ENCODE measurements at regions not wholly inside any gene's neighbourhood (a gene's known extent, or its start where the extent isn't known, plus 50 kb on each side); places are given as distances from the start of the nearest gene placed in this dataset.

DNA sequence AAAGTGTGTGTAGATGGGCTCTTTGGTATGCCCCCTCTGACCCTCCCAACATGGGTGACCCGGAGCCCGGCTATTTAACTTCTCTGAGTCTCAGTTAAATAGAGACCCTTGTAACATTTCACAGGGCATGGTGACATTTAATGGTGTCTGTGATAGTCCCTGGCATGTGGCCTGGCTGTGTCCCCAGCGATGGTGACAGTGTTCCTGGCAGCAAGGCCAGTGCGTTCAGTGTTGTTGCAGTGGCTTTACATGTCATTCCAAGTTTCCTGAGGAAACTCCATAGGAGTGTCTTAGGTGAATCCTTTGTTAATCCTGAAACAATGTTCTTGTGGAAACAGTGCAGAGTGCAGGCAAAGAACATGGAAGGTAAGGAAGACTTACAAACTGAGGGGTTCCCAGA, 137.0 kb downstream of the RAMP3 start:
- Histone ChIP-seq H3K9me2 (ENCODE audit: insufficient read depth, low read length) (no peaks in the 10 kb centered on the region), H3F3A (ENCODE audit: insufficient read depth, low read length, poor library complexity, severe bottlenecking) (no peaks in the 10 kb centered on the region), H3K4me2 (ENCODE audit: low read length) (no peak overlapping the region), H3K9me3 (ENCODE audit: low read length) (no peaks in the 10 kb centered on the region), H2AFZ (ENCODE audit: low read depth, low read length) (no peak overlapping the region), H3K4me3 (ENCODE audit: low read length) (no peak overlapping the region), H3K79me2 (replicated peaks; ENCODE audit: insufficient read depth, low read length) (no peaks in the 10 kb centered on the region), H3K27ac (ENCODE audit: low read length) (no peak overlapping the region), H3K9ac (ENCODE audit: low read length) (no peak overlapping the region), H4K20me1 (ENCODE audit: insufficient read depth) (no peaks in the 10 kb centered on the region), H3K36me3 (ENCODE audit: insufficient read depth, low read length) (no peaks in the 10 kb centered on the region), H3K27me3 (ENCODE audit: insufficient read depth, low read depth, low read length) (no peaks in the 10 kb centered on the region)
- TF ChIP-seq, protein P1, sequence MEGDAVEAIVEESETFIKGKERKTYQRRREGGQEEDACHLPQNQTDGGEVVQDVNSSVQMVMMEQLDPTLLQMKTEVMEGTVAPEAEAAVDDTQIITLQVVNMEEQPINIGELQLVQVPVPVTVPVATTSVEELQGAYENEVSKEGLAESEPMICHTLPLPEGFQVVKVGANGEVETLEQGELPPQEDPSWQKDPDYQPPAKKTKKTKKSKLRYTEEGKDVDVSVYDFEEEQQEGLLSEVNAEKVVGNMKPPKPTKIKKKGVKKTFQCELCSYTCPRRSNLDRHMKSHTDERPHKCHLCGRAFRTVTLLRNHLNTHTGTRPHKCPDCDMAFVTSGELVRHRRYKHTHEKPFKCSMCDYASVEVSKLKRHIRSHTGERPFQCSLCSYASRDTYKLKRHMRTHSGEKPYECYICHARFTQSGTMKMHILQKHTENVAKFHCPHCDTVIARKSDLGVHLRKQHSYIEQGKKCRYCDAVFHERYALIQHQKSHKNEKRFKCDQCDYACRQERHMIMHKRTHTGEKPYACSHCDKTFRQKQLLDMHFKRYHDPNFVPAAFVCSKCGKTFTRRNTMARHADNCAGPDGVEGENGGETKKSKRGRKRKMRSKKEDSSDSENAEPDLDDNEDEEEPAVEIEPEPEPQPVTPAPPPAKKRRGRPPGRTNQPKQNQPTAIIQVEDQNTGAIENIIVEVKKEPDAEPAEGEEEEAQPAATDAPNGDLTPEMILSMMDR (IDR thresholded peaks at IDR 0.05; ENCODE audit: poor library complexity, severe bottlenecking), result no peak
- TF ChIP-seq TAF1 (IDR thresholded peaks at IDR 0.05; ENCODE audit: low read depth) (no peak), EZH2 (IDR thresholded peaks at IDR 0.05; ENCODE audit: borderline replicate concordance, insufficient read depth, low read length, poor library complexity, severe bottlenecking) (no peak), MXI1 (conservative IDR thresholded peaks at IDR 0.05; ENCODE audit: poor library complexity, severe bottlenecking) (no peak), POLR2AphosphoS5 (IDR thresholded peaks at IDR 0.05) (no peak), SMC3 (conservative IDR thresholded peaks at IDR 0.05; ENCODE audit: poor library complexity) (no peak), RAD21 (conservative IDR thresholded peaks at IDR 0.05) (no peak), EP300 (conservative IDR thresholded peaks at IDR 0.05; ENCODE audit: poor library complexity, severe bottlenecking) (no peak)
- TF ChIP-seq, protein P2, sequence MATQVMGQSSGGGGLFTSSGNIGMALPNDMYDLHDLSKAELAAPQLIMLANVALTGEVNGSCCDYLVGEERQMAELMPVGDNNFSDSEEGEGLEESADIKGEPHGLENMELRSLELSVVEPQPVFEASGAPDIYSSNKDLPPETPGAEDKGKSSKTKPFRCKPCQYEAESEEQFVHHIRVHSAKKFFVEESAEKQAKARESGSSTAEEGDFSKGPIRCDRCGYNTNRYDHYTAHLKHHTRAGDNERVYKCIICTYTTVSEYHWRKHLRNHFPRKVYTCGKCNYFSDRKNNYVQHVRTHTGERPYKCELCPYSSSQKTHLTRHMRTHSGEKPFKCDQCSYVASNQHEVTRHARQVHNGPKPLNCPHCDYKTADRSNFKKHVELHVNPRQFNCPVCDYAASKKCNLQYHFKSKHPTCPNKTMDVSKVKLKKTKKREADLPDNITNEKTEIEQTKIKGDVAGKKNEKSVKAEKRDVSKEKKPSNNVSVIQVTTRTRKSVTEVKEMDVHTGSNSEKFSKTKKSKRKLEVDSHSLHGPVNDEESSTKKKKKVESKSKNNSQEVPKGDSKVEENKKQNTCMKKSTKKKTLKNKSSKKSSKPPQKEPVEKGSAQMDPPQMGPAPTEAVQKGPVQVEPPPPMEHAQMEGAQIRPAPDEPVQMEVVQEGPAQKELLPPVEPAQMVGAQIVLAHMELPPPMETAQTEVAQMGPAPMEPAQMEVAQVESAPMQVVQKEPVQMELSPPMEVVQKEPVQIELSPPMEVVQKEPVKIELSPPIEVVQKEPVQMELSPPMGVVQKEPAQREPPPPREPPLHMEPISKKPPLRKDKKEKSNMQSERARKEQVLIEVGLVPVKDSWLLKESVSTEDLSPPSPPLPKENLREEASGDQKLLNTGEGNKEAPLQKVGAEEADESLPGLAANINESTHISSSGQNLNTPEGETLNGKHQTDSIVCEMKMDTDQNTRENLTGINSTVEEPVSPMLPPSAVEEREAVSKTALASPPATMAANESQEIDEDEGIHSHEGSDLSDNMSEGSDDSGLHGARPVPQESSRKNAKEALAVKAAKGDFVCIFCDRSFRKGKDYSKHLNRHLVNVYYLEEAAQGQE (IDR thresholded peaks at IDR 0.05; ENCODE audit: borderline replicate concordance), result no peak

DNA sequence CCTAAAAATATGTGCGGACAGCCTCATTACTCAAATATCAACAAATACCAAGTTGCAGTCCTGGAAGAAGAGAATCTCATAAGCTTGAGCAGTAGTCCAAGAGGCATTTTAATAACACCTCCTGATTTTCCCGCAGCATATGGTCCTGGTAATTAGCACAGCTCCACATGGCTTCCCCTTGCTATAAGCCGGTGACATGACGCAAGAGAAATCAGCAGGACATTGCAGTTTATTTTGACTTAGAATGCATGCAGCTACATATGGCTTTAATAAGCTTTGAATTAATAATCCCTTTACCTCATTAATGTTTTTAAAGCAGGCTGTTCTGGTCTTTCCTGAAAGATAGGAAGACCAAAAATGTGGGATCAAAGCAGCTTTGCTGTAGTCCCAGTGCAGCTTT, 137.6 kb downstream of the RAMP3 start:
- Histone ChIP-seq H3K27ac (ENCODE audit: low read length) (no peak overlapping the region), H3K4me3 (ENCODE audit: low read length) (no peak overlapping the region), H3F3A (ENCODE audit: insufficient read depth, low read length, poor library complexity, severe bottlenecking) (no peaks in the 10 kb centered on the region), H3K9ac (ENCODE audit: low read length) (no peak overlapping the region), H3K9me2 (ENCODE audit: insufficient read depth, low read length) (no peaks in the 10 kb centered on the region), H4K20me1 (ENCODE audit: insufficient read depth) (no peaks in the 10 kb centered on the region), H2AFZ (ENCODE audit: low read depth, low read length) (no peak overlapping the region), H3K9me3 (ENCODE audit: low read length) (no peaks in the 10 kb centered on the region), H3K79me2 (replicated peaks; ENCODE audit: insufficient read depth, low read length) (no peaks in the 10 kb centered on the region), H3K27me3 (ENCODE audit: insufficient read depth, low read depth, low read length) (no peaks in the 10 kb centered on the region), H3K4me2 (ENCODE audit: low read length) (no peak overlapping the region), H3K36me3 (ENCODE audit: insufficient read depth, low read length) (no peaks in the 10 kb centered on the region)
- no peak for TF ChIP-seq MXI1 (conservative IDR thresholded peaks at IDR 0.05; ENCODE audit: poor library complexity, severe bottlenecking)
- no peak for TF ChIP-seq TAF1 (IDR thresholded peaks at IDR 0.05; ENCODE audit: low read depth)
- TF ChIP-seq SMC3 (conservative IDR thresholded peaks at IDR 0.05; ENCODE audit: poor library complexity), result no peak
- TF ChIP-seq POLR2AphosphoS5 (IDR thresholded peaks at IDR 0.05), result no peak
- TF ChIP-seq EP300 (conservative IDR thresholded peaks at IDR 0.05; ENCODE audit: poor library complexity, severe bottlenecking), result no peak
- TF ChIP-seq RAD21 (conservative IDR thresholded peaks at IDR 0.05), result no peak
- TF ChIP-seq, protein P1 (IDR thresholded peaks at IDR 0.05; ENCODE audit: poor library complexity, severe bottlenecking), result no peak
- no peak for TF ChIP-seq EZH2 (IDR thresholded peaks at IDR 0.05; ENCODE audit: borderline replicate concordance, insufficient read depth, low read length, poor library complexity, severe bottlenecking)
- TF ChIP-seq, protein P2 (IDR thresholded peaks at IDR 0.05; ENCODE audit: borderline replicate concordance), result no peak

All from neural cell (in vitro differentiated cells).